ENCODE measurements at regions not wholly inside any gene's neighbourhood (a gene's known extent, or its start where the extent isn't known, plus 50 kb on each side); places are given as distances from the start of the nearest gene placed in this dataset.
"Not testable (repeated sequence)": the region's sequence is repeated elsewhere in the genome, so short reads cannot be mapped to it uniquely, and the experiment has no call there.

DNA sequence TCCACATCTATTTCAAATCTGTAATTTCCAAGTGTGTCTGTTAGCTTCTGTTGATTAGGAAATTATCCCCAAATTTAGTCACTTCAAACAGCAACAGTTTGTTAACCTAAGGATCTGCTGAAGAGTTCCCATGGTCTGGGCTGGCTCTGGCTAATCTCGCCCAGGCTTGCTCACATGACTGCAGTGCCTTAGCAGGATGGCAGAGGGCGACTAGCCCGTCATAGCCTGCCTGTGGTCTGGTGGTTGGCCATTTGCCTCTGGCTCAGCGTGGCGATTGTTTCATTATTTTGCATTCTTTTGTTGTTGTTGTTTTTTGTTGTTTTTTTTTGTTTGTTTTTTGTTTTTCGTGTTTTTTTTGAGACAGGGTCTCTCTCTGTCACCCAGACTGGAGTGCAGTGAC lies 264.0 kb downstream of the TRIML1 start:
- H3K9me3 ChIP-seq (replicated peaks; ENCODE audit: control insufficient read depth, low read depth, low read length), result no peaks in the 10 kb centered on the region
- 95% methylated on average over 3 of the region's 6 CpGs for WGBS (ENCODE audit: insufficient coverage)
- no peak for DNase-seq
- no peaks in the 10 kb centered on the region for H3K36me3 ChIP-seq (ENCODE audit: control insufficient read depth, insufficient read depth, low read length)
- H3K27me3 ChIP-seq (ENCODE audit: control insufficient read depth, insufficient read depth, low read length), result no peaks in the 10 kb centered on the region
- no peaks in the 10 kb centered on the region for H3K4me1 ChIP-seq (ENCODE audit: control insufficient read depth, insufficient read depth, low read length)
- H3K27ac ChIP-seq (ENCODE audit: low read length), result no peak overlapping the region
- no peak overlapping the region for H3K4me3 ChIP-seq (ENCODE audit: low read length)

DNA sequence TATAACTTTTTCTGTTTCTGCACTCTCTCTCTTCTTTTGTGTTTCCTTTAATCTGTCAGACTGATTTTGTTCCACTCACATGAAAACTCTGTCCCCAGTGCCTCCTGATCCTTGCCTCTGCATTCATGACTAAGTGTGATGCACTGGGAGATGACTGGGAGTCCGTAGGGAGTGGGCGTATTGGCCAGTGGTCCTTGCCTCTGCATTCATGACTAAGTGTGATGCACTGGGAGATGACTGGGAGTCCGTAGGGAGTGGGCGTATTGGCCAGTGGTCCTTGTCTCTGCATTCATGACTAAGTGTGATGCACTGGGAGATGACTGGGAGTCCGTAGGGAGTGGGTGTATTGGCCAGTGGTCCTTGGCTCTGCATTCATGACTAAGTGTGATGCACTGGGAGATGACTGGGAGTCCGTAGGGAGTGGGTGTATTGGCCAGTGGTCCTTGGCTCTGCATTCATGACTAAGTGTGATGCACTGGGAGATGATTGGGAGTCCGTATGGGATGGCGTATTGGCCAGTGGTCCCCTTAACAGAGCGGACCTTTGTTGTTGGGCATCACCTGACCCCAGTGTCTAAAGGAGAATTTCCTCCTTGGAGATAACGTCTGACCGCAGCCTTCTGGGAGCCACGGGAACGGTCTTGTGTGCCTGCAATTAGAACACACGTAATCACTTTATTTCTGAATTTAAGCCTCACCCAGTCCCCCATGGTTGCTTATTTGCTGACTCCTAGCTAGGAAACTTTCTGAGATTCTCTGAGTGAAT lies 266.0 kb downstream of the TRIML1 start:
- not testable (repeated sequence) for H3K4me1 ChIP-seq (ENCODE audit: control insufficient read depth, insufficient read depth, low read length); H3K9me3 ChIP-seq (replicated peaks; ENCODE audit: control insufficient read depth, low read depth, low read length); H3K4me3 ChIP-seq (ENCODE audit: low read length); H3K27ac ChIP-seq (ENCODE audit: low read length); H3K36me3 ChIP-seq (ENCODE audit: control insufficient read depth, insufficient read depth, low read length); H3K27me3 ChIP-seq (ENCODE audit: control insufficient read depth, insufficient read depth, low read length); DNase-seq
- 95% methylated on average over 6 of the region's 14 CpGs for WGBS (ENCODE audit: insufficient coverage)

DNA sequence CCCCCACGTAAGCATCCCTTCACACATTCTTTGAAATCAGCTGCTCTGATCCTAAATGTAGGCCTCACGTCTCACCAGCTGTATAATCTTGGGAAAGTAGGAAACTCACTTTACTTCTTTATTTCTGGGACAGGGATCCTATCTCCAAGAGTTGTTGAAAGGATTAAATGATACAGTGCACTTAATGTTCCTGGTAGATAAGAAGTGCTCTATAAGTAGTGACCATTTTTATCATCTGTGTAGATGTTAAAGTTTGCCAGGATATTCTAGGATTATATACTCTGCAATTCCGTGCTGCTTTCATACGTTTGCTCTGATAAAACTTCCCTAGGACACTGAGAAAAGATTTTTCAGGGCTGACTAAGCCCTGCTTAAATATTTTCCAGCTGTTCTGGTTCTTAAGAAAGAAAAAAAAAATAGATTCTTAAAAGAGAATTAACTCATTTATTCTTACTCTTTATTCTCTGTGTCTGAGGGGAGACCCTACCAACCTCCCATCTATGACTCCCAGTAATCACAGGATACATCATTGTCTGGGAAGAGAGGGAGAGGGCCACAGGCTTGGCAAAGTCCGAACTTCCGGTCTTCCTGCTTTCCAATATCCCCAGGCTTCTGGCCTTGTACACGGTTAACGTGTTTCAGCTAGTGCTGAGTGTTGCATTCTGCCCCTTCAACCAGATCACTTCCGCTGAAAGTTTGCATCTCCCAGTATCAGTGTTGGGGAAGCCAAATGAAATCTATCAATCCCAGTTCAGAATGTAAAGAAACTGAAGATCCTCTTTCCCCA lies 269.2 kb downstream of the TRIML1 start:
- WGBS (ENCODE audit: insufficient coverage), result 53% methylated on average over 3 of the region's 9 CpGs
- peak; percentile 50 for DNase-seq
- H3K4me1 ChIP-seq (ENCODE audit: control insufficient read depth, insufficient read depth, low read length), result no peaks in the 10 kb centered on the region
- H3K4me3 ChIP-seq (ENCODE audit: low read length), result no peak overlapping the region
- no peak overlapping the region for H3K27ac ChIP-seq (ENCODE audit: low read length)
- no peaks in the 10 kb centered on the region for H3K27me3 ChIP-seq (ENCODE audit: control insufficient read depth, insufficient read depth, low read length)
- no peaks in the 10 kb centered on the region for H3K36me3 ChIP-seq (ENCODE audit: control insufficient read depth, insufficient read depth, low read length)
- H3K9me3 ChIP-seq (replicated peaks; ENCODE audit: control insufficient read depth, low read depth, low read length), result no peaks in the 10 kb centered on the region

DNA sequence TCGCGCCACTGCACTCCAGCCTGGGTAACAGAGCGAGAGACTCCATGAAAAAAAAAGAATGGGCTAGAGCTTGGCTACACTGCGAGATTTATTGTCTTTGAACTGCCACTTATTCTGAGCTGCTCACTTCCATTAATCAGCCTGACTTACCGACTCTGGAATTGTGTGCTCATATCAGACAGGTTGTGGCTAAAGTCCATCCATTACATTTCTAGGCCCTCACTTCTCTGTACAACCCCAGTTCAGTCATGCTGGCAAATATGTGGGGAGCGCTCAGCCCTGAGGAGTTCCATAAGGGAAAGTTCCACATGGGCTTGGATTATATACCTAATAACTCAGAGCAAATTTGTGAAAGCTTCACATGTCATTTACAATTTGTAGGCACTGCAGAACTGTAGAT lies 270.6 kb downstream of the TRIML1 start:
- H3K36me3 ChIP-seq (ENCODE audit: control insufficient read depth, insufficient read depth, low read length), result no peaks in the 10 kb centered on the region
- H3K9me3 ChIP-seq (replicated peaks; ENCODE audit: control insufficient read depth, low read depth, low read length), result no peaks in the 10 kb centered on the region
- H3K4me1 ChIP-seq (ENCODE audit: control insufficient read depth, insufficient read depth, low read length), result no peaks in the 10 kb centered on the region
- 92% methylated on average over 5 of the region's 6 CpGs for WGBS (ENCODE audit: insufficient coverage)
- H3K27ac ChIP-seq (ENCODE audit: low read length), result no peak overlapping the region
- no peaks in the 10 kb centered on the region for H3K27me3 ChIP-seq (ENCODE audit: control insufficient read depth, insufficient read depth, low read length)
- DNase-seq, result no peak
- H3K4me3 ChIP-seq (ENCODE audit: low read length), result no peak overlapping the region

DNA sequence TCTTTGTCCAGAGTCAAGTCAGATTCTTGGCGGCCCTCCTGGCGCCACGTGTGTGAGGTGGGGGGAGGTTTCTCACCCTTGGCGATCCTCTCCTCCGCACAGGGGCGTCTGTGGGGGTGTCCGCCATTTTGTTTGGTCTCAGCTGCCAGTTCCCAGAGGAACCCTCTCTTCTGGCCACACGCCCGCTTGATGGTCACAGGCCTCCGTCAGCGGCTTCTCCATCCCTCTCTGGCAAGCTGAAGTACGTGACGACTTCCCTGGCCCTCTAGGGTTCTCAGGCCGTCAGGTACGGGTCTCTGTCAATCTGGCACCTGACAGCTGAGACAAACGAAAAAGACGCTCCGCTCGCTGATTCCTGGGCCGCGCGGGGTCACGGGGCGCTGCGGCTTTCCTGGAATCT lies 272.6 kb downstream of the TRIML1 start:
- Histone ChIP-seq H3K36me3 (ENCODE audit: control insufficient read depth, insufficient read depth, low read length) (no peaks in the 10 kb centered on the region), H3K9me3 (replicated peaks; ENCODE audit: control insufficient read depth, low read depth, low read length) (no peaks in the 10 kb centered on the region), H3K4me1 (ENCODE audit: control insufficient read depth, insufficient read depth, low read length) (no peaks in the 10 kb centered on the region), H3K27me3 (ENCODE audit: control insufficient read depth, insufficient read depth, low read length) (no peaks in the 10 kb centered on the region), H3K27ac (ENCODE audit: low read length) (no peak overlapping the region), H3K4me3 (ENCODE audit: low read length) (no peak overlapping the region)
- WGBS (ENCODE audit: insufficient coverage), result 89% methylated on average over 21 of the region's 25 CpGs
- DNase-seq, result no peak

DNA sequence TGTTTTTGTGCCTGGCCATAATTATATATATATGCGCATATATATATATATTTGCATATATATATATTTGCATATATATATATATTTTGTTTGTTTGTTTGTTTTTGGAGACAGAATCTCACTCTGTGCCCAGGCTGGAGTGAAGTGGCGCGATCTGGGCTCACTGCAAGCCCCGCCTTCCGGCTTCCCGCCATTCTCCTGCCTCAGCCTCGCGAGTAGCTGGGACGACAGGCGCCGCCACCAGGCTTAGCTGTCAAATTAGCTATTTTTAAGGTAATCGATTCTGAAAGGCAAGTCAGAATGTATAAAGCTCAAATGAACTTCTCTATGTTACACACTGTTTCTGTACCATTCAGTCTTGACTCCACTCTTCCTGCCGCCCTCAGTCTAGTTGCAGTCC lies 273.3 kb downstream of the TRIML1 start:
- H3K36me3 ChIP-seq (ENCODE audit: control insufficient read depth, insufficient read depth, low read length), result no peaks in the 10 kb centered on the region
- H3K4me3 ChIP-seq (ENCODE audit: low read length), result no peak overlapping the region
- 98% methylated on average over 12 of the region's 13 CpGs for WGBS (ENCODE audit: insufficient coverage)
- no peaks in the 10 kb centered on the region for H3K9me3 ChIP-seq (replicated peaks; ENCODE audit: control insufficient read depth, low read depth, low read length)
- H3K27me3 ChIP-seq (ENCODE audit: control insufficient read depth, insufficient read depth, low read length), result no peaks in the 10 kb centered on the region
- no peak for DNase-seq
- H3K27ac ChIP-seq (ENCODE audit: low read length), result no peak overlapping the region
- H3K4me1 ChIP-seq (ENCODE audit: control insufficient read depth, insufficient read depth, low read length), result no peaks in the 10 kb centered on the region

DNA sequence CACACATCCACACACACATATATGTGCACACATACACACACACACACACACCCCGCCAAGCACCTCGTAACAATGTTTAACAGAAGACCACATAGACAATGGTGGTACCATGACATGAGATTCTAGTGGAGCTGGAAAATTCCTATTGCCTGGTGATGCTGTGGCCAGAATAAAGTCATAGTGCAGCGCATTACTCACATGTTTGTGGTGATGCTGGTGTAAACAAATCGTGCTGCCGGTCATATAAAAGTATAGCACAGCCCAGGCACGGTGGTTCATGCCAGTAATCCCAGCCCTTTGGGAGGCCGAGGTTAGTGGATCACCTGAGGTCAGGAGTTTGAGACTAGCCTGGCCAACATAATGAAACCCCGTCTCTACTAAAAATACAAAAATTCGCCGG lies 275.2 kb downstream of the TRIML1 start:
- H3K9me3 ChIP-seq (replicated peaks; ENCODE audit: control insufficient read depth, low read depth, low read length), result no peaks in the 10 kb centered on the region
- H3K36me3 ChIP-seq (ENCODE audit: control insufficient read depth, insufficient read depth, low read length), result no peaks in the 10 kb centered on the region
- 90% methylated on average over 8 of the region's 10 CpGs for WGBS (ENCODE audit: insufficient coverage)
- H3K4me3 ChIP-seq (ENCODE audit: low read length), result no peak overlapping the region
- no peaks in the 10 kb centered on the region for H3K27me3 ChIP-seq (ENCODE audit: control insufficient read depth, insufficient read depth, low read length)
- DNase-seq, result no peak
- H3K4me1 ChIP-seq (ENCODE audit: control insufficient read depth, insufficient read depth, low read length), result no peaks in the 10 kb centered on the region
- H3K27ac ChIP-seq (ENCODE audit: low read length), result no peak overlapping the region

DNA sequence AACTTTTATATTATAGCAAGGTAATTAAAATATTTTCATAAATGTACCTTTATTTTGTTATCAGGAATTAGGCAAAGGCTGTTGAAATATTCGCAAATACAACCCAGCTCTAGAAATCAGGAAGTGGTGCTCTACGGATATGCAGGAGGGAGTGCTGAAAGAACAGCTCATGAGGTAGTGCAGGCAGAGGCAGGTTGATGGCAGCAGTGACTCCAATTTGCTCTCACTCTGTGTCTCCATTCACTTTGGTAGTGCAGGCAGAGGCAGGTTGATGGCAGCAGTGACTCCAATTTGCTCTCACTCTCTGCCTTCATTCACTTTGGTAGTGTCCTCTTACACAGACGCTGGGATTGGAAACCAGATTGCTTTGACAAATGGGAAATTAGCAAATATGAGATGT lies 277.9 kb downstream of the TRIML1 start:
- no CpG with 5 or more reads among the region's 3 CpGs for WGBS (ENCODE audit: insufficient coverage)
- Histone ChIP-seq H3K27ac (ENCODE audit: low read length) (no peak overlapping the region), H3K4me3 (ENCODE audit: low read length) (no peak overlapping the region), H3K36me3 (ENCODE audit: control insufficient read depth, insufficient read depth, low read length) (no peaks in the 10 kb centered on the region), H3K27me3 (ENCODE audit: control insufficient read depth, insufficient read depth, low read length) (no peaks in the 10 kb centered on the region), H3K4me1 (ENCODE audit: control insufficient read depth, insufficient read depth, low read length) (no peaks in the 10 kb centered on the region), H3K9me3 (replicated peaks; ENCODE audit: control insufficient read depth, low read depth, low read length) (no peaks in the 10 kb centered on the region)
- no peak for DNase-seq

DNA sequence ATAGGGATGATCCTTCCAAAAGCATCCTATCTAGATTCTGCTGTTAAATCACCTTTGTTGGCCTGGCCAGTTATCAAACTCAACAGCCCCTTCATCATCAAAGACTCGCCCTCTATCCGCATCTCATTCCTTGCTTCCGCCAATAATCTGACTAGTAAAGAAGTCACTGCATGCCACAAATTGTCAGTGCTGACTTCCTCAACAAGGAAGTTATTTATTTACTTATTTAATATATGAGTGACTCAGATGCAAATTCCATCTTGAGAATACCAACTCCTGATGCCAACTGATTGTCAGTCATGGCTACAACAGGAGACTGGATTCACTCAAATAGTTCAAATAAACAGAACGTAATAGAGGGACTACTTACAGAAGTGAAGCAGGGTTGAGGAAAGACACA lies 283.8 kb downstream of the TRIML1 start:
- DNase-seq, result no peak
- no CpG with 5 or more reads among the region's 4 CpGs for WGBS (ENCODE audit: insufficient coverage)
- H3K27ac ChIP-seq (ENCODE audit: low read length), result no peak overlapping the region
- H3K27me3 ChIP-seq (ENCODE audit: control insufficient read depth, insufficient read depth, low read length), result no peaks in the 10 kb centered on the region
- H3K4me1 ChIP-seq (ENCODE audit: control insufficient read depth, insufficient read depth, low read length), result no peaks in the 10 kb centered on the region
- no peaks in the 10 kb centered on the region for H3K36me3 ChIP-seq (ENCODE audit: control insufficient read depth, insufficient read depth, low read length)
- no peak overlapping the region for H3K4me3 ChIP-seq (ENCODE audit: low read length)
- no peaks in the 10 kb centered on the region for H3K9me3 ChIP-seq (replicated peaks; ENCODE audit: control insufficient read depth, low read depth, low read length)

DNA sequence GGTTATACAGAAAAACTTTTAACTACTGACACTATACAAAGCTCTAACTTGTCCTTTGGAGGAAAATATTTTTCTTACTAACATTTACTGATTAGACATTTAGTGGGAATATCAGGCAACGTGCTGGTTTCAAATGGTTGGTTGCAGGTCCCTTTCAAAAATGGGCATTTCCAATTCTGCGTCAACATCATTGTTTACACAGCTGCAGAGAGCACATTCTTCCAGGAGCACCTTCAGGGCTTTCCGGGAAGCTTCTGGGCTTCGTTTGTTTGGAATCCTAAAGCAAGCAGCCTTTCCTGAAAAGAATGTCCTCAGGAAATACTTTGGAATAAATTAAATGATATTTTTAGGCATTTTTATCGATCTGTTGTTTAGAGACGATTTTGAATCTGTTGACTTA lies 289.7 kb downstream of the TRIML1 start:
- Histone ChIP-seq H3K36me3 (ENCODE audit: control insufficient read depth, insufficient read depth, low read length) (no peaks in the 10 kb centered on the region), H3K27me3 (ENCODE audit: control insufficient read depth, insufficient read depth, low read length) (no peaks in the 10 kb centered on the region), H3K4me3 (ENCODE audit: low read length) (no peak overlapping the region), H3K9me3 (replicated peaks; ENCODE audit: control insufficient read depth, low read depth, low read length) (no peaks in the 10 kb centered on the region), H3K4me1 (ENCODE audit: control insufficient read depth, insufficient read depth, low read length) (no peaks in the 10 kb centered on the region), H3K27ac (ENCODE audit: low read length) (peak overlapping the region; percentile 13)
- whole genome bisulfite sequencing (ENCODE audit: insufficient coverage), result 18% methylated on average over 4 of the region's 6 CpGs
- DNase-seq, result peak; percentile 45
